HCT116 (cell line): ENCODE measurements at regions not wholly inside any gene's neighbourhood (a gene's known extent, or its start where the extent isn't known, plus 50 kb on each side); places are given as distances from the start of the nearest gene placed in this dataset.

Source experiments
- CEBPB ChIP-seq: IDR thresholded peaks from 2 replicates; pipeline ENCODE4 v1.6.1; 2012; ENCODE audit warnings: low read depth
- CTCF ChIP-seq, 3 experiments: fragments of 200-600 bp in 1 of 3; sonication (generic) in 1 of 3; IDR thresholded peaks in 2 of 3; conservative IDR thresholded peaks in 1 of 3; 2 replicates each; pipeline ENCODE4 v1.5.1; 2012 to 2017; ENCODE audit warnings: low read depth in 2 of 3, low read length in 2 of 3, antibody characterized with exemption in 1 of 3, borderline replicate concordance in 1 of 3, control low read depth in 1 of 3, mild to moderate bottlenecking in 1 of 3, mixed read lengths in 1 of 3, mixed run types in 1 of 3, moderate library complexity in 1 of 3; ENCODE audit not compliant: insufficient read depth in 1 of 3
- MAX ChIP-seq: IDR thresholded peaks from 2 replicates; pipeline ENCODE4 v1.6.1; 2012
- POLR2A ChIP-seq: IDR thresholded peaks from 2 replicates; pipeline ENCODE4 v1.7.0; 2011; ENCODE audit warnings: borderline replicate concordance; ENCODE audit not compliant: insufficient read depth, insufficient read length; ENCODE audit errors: extremely low read depth
- YY1 ChIP-seq: IDR thresholded peaks from 2 replicates; pipeline ENCODE4 v1.6.1; 2011; ENCODE audit warnings: low read length, low read depth, moderate library complexity, mild to moderate bottlenecking; ENCODE audit not compliant: insufficient replicate concordance; ENCODE audit errors: extremely low read depth

- no peak for TF ChIP-seq CTCF (IDR thresholded peaks at IDR 0.05 in 2 of 3, conservative IDR thresholded peaks at IDR 0.05 in 1 of 3; ENCODE audit: borderline replicate concordance in 1 of 3, insufficient read depth in 1 of 3, low read depth in 2 of 3, low read length in 2 of 3)
- no peak for TF ChIP-seq CEBPB
- TF ChIP-seq POLR2A, result no peak
- no peak for TF ChIP-seq MAX
- TF ChIP-seq YY1, result no peak
Observed at GRCh38 chr3:81105206-81105605, 656.2 kb downstream of the GBE1 start.
